Naive thymus-derived CD4-positive, alpha-beta T cell (primary cell): ENCODE measurements at regions not wholly inside any gene's neighbourhood (a gene's known extent, or its start where the extent isn't known, plus 50 kb on each side); places are given as distances from the start of the nearest gene placed in this dataset.

Experiments used
- ATAC-seq: fragments of 150-1000 bp; cut with Tn5 transposase; 2 replicates; pipeline ENCODE4 v1.10.0; 2021; ENCODE audit warnings: mild to moderate bottlenecking, moderate library complexity
- CTCF ChIA-PET: fragments of 350-600 bp; sonication (Branson Sonifier 250); formaldehyde crosslinking; loops from one replicate; lab custom pipeline; 2021; ENCODE audit warnings: antibody characterized with exemption; lab: Charles Lee
- POLR2A ChIA-PET: fragments of 350-600 bp; sonication (Branson Sonifier 250); formaldehyde crosslinking; loops from one replicate; lab custom pipeline; 2021; ENCODE audit warnings: antibody characterized with exemption, inconsistent platforms; lab: Charles Lee
- DNase-seq, 9 donors: peaks; one replicate each; pipeline versions ENCODE4 v3.0.0 to v3.0.0-alpha.2; 2020 to 2022; ENCODE audit warnings: mixed read lengths in 1 of 9
- H3K27ac ChIP-seq: one replicate; pipeline ENCODE4 v1.7.0; 2013; ENCODE audit warnings: mild to moderate bottlenecking, low read depth, low read length, moderate library complexity
- H3K27me3 ChIP-seq, 2 donors: one replicate each; pipeline ENCODE4 v1.7.0; 2013; ENCODE audit warnings: low read length in 2 of 2, mild to moderate bottlenecking in 2 of 2, moderate library complexity in 2 of 2; ENCODE audit not compliant: control insufficient read depth in 2 of 2, insufficient read depth in 2 of 2
- H3K36me3 ChIP-seq, 3 experiments: 1 replicate in 2 of 3; 2 replicates in 1 of 3; pipeline ENCODE4 v1.7.0; 2013; ENCODE audit warnings: low read length in 3 of 3, mild to moderate bottlenecking in 3 of 3, moderate library complexity in 1 of 3; ENCODE audit not compliant: insufficient read depth in 3 of 3, control insufficient read depth in 2 of 3
- H3K4me1 ChIP-seq, 2 donors: one replicate each; pipeline ENCODE4 v1.7.0; 2013; ENCODE audit warnings: low read length in 2 of 2, mild to moderate bottlenecking in 2 of 2, moderate library complexity in 1 of 2; ENCODE audit not compliant: control insufficient read depth in 2 of 2, insufficient read depth in 2 of 2
- H3K4me3 ChIP-seq: 2 replicates; pipeline ENCODE4 v1.7.0; 2013; ENCODE audit warnings: mild to moderate bottlenecking, low read length
- H3K9me3 ChIP-seq, 3 experiments: 1 replicate in 2 of 3; 2 replicates in 1 of 3; pipeline ENCODE4 v1.7.0; 2013; ENCODE audit warnings: low read length in 3 of 3; ENCODE audit not compliant: control insufficient read depth in 2 of 3
- H3K27ac Mint-ChIP-seq, 9 donors: one replicate each; pipeline ENCODE4 v1.8.0; 2020 to 2022; ENCODE audit warnings: mixed read lengths in 9 of 9, mild to moderate bottlenecking in 8 of 9, moderate library complexity in 5 of 9, inconsistent platforms in 2 of 9
- H3K27me3 Mint-ChIP-seq, 5 donors: one replicate each; pipeline ENCODE4 v1.8.0; 2021 to 2022; ENCODE audit warnings: mixed read lengths in 5 of 5, mild to moderate bottlenecking in 1 of 5
- H3K36me3 Mint-ChIP-seq, 5 donors: one replicate each; pipeline ENCODE4 v1.8.0; 2020 to 2022; ENCODE audit warnings: mixed read lengths in 5 of 5, mild to moderate bottlenecking in 3 of 5, inconsistent platforms in 1 of 5
- H3K4me1 Mint-ChIP-seq, 7 donors: one replicate each; pipeline ENCODE4 v1.8.0; 2020 to 2022; ENCODE audit warnings: mixed read lengths in 7 of 7, mild to moderate bottlenecking in 3 of 7, inconsistent platforms in 1 of 7
- H3K4me3 Mint-ChIP-seq, 10 donors: one replicate each; pipeline ENCODE4 v1.8.0; 2020 to 2022; ENCODE audit warnings: mild to moderate bottlenecking in 10 of 10, mixed read lengths in 10 of 10, moderate library complexity in 6 of 10, inconsistent platforms in 2 of 10
- H3K9me3 Mint-ChIP-seq, 11 donors: one replicate each; pipeline ENCODE4 v1.8.0; 2020 to 2022; ENCODE audit warnings: mixed read lengths in 11 of 11, mild to moderate bottlenecking in 4 of 11, inconsistent platforms in 1 of 11, moderate library complexity in 1 of 11
- intact Hi-C, 2 donors: fragments of 100-400 bp; cut with micrococcal nuclease; formaldehyde crosslinking; loops; one replicate each; pipeline ENCODE4 v1.15.1; 2023

DNA sequence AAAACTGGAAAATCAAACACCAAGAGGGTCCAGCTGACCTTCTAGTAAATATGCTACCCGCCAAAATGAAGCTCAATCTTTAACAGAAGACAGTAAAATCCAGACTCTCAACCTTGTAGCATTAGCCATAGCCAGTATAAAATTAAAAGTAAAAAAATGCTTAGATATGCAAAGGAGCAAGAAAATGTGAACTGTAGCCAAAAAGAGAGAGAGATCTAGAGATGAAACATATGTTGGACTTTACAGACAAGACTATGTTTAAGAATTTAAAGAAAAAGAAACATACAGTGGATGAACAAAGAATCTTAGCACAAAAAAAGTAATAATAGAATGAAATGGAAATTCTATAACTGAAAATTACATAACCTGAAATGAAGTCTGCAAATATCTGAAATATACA lies 344.5 kb downstream of the LRATD1 start:
- Mint-ChIP-seq H3K27ac (no peak overlapping the region), H3K4me3 (no peak overlapping the region), H3K4me1 (peaks cover 0 to 1% (median 0%) of the 10 kb centered on the region in 7 donors), H3K27me3 (peaks cover 3 to 9% (median 4%) of the 10 kb centered on the region in 5 donors), H3K36me3 (no peaks in the 10 kb centered on the region), H3K9me3 (peaks cover 0 to 4% (median 0%) of the 10 kb centered on the region in 11 donors)
- POLR2A ChIA-PET: no interaction called here
- Histone ChIP-seq H3K9me3 (no peaks in the 10 kb centered on the region), H3K36me3 (no peaks in the 10 kb centered on the region), H3K27ac (no peak overlapping the region), H3K27me3 (no peaks in the 10 kb centered on the region), H3K4me3 (no peak overlapping the region), H3K4me1 (no peaks in the 10 kb centered on the region)
- intact Hi-C loops: no loop called here
- no peak for DNase-seq
- CTCF ChIA-PET: no interaction called here
- ATAC-seq: no peak

GRCh38 chr2:14978845-14979244 lies 346.3 kb downstream of the LRATD1 start:
- Mint-ChIP-seq H3K27ac (no peak overlapping the region), H3K36me3 (no peaks in the 10 kb centered on the region), H3K9me3 (peaks cover 0 to 4% (median 0%) of the 10 kb centered on the region in 11 donors), H3K27me3 (peaks cover 4 to 13% (median 6%) of the 10 kb centered on the region in 5 donors), H3K4me3 (no peak overlapping the region), H3K4me1 (peaks cover 0 to 1% (median 0%) of the 10 kb centered on the region in 7 donors)
- H3K36me3 ChIP-seq: no peaks in the 10 kb centered on the region
- H3K27ac ChIP-seq: no peak overlapping the region
- ChIA-PET POLR2A (no interaction called here), CTCF (no interaction called here)
- intact Hi-C loops: no loop called here
- no peaks in the 10 kb centered on the region for H3K27me3 ChIP-seq
- ATAC-seq (no peak), DNase-seq (no peak)
- no peaks in the 10 kb centered on the region for H3K9me3 ChIP-seq
- H3K4me3 ChIP-seq: no peak overlapping the region
- no peaks in the 10 kb centered on the region for H3K4me1 ChIP-seq

DNA sequence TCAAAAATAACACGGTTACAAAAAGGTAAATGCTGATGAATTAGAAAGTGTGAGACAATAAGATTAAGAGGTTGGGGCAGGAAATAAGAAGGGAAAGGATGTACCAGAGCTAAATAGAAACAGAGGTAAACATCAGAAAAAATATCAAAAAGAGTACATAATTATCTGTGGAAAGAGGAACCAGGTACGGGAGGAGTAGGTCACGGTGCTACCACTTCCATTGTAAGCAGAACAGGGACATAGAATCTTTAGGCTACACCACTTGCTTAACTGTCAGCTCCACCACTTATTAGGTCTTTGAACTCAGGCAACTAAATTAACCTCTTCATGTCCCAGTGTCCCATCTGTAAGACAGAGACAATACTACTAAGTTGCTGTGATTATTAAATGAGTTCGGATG lies 350.3 kb downstream of the LRATD1 start:
- POLR2A ChIA-PET: no interaction called here
- no peaks in the 10 kb centered on the region for H3K36me3 Mint-ChIP-seq
- no peak overlapping the region for H3K27ac Mint-ChIP-seq
- peaks cover 0 to 4% (median 0%) of the 10 kb centered on the region in 11 donors for H3K9me3 Mint-ChIP-seq
- no peaks in the 10 kb centered on the region for H3K4me1 ChIP-seq
- no peaks in the 10 kb centered on the region for H3K36me3 ChIP-seq
- CTCF ChIA-PET: no interaction called here
- DNase-seq (no peak), ATAC-seq (no peak)
- no peak overlapping the region for H3K27ac ChIP-seq
- no peak overlapping the region for H3K4me3 ChIP-seq
- H3K4me1 Mint-ChIP-seq: peaks cover 0 to 1% (median 0%) of the 10 kb centered on the region in 7 donors
- peaks cover 16 to 18% (median 17%) of the 10 kb centered on the region in 5 donors for H3K27me3 Mint-ChIP-seq
- H3K4me3 Mint-ChIP-seq: no peak overlapping the region
- no peaks in the 10 kb centered on the region for H3K9me3 ChIP-seq
- intact Hi-C loops: no loop called here
- H3K27me3 ChIP-seq: no peaks in the 10 kb centered on the region

DNA sequence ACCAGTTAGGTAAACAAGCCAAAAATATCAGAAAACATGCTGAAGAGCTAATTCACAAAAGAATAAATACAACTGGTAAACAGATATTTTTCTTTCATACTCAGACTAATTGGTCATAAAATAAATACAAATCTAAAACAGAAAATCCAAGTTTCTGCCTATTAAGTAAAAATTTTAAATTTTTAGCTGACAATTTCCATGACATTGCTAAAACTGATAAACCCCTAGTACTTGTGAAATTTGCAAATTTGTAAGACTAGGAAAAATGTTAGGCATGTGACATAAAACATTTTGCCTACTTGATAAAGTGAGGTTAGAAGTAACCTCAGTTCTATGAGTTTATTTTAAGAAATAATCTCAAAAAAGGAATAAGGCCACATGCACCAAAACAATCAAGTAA lies 356.1 kb downstream of the LRATD1 start:
- H3K27me3 ChIP-seq: no peaks in the 10 kb centered on the region
- intact Hi-C loops: no loop called here
- no peak overlapping the region for H3K27ac ChIP-seq
- ChIA-PET CTCF (no interaction called here), POLR2A (no interaction called here)
- Mint-ChIP-seq H3K27ac (no peak overlapping the region), H3K9me3 (no peaks in the 10 kb centered on the region), H3K36me3 (no peaks in the 10 kb centered on the region), H3K4me3 (no peak overlapping the region), H3K4me1 (no peaks in the 10 kb centered on the region), H3K27me3 (peaks cover 13 to 25% (median 14%) of the 10 kb centered on the region in 5 donors)
- DNase-seq (no peak), ATAC-seq (no peak)
- no peaks in the 10 kb centered on the region for H3K9me3 ChIP-seq
- no peak overlapping the region for H3K4me3 ChIP-seq
- H3K36me3 ChIP-seq: no peaks in the 10 kb centered on the region
- H3K4me1 ChIP-seq: no peaks in the 10 kb centered on the region

- no peak overlapping the region for H3K27ac Mint-ChIP-seq
- ATAC-seq (no peak), DNase-seq (no peak)
- no peaks in the 10 kb centered on the region for H3K36me3 ChIP-seq
- H3K9me3 Mint-ChIP-seq: peaks cover 0 to 1% (median 0%) of the 10 kb centered on the region in 11 donors
- H3K4me1 Mint-ChIP-seq: no peaks in the 10 kb centered on the region
- ChIA-PET POLR2A (no interaction called here), CTCF (no interaction called here)
- H3K4me3 Mint-ChIP-seq: no peak overlapping the region
- no peaks in the 10 kb centered on the region for H3K36me3 Mint-ChIP-seq
- no peak overlapping the region for H3K4me3 ChIP-seq
- no peak overlapping the region for H3K27ac ChIP-seq
- no peaks in the 10 kb centered on the region for H3K9me3 ChIP-seq
- peaks cover 5 to 20% (median 7%) of the 10 kb centered on the region in 5 donors for H3K27me3 Mint-ChIP-seq
- no peaks in the 10 kb centered on the region for H3K27me3 ChIP-seq
- intact Hi-C loops: no loop called here
- H3K4me1 ChIP-seq: no peaks in the 10 kb centered on the region
These were observed 359.2 kb downstream of the LRATD1 start for GRCh38 chr2:14991723-14992122.

GRCh38 chr2:14994721-14995120 lies 362.2 kb downstream of the LRATD1 start:
- Mint-ChIP-seq H3K9me3 (peaks cover 0 to 1% (median 0%) of the 10 kb centered on the region in 11 donors), H3K27ac (no peak overlapping the region)
- CTCF ChIA-PET: no interaction called here

DNA sequence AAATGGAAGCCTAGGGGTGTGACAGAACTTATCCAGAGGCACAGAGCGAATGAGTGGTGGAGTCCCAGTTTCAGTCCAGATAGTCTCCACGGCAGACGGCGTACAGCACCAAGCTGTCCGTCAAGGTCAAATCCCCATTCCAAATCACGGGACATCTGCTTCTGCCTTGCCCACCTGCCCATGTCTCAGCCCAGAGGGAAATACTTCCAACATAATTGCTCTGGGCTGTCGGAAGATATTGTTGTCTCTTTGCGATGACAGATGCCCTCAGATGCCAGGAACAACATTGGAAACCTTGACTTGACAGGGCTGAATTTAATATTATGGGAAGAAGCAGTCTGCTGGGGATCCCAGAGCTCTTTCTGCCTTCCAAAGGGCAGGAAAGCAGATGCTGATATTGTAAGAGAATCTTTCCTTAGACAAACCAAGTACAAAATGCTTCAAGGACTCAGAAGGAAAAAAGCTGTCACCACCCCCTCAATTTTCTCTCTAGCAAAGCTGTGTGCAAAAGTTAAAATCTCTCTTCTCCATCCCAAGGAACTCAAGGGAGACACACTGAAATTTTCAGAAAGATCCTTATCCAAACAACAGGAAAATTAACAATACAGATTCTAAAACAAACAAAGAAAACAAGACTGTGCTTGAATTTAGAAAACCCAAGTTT lies 364.0 kb downstream of the LRATD1 start:
- Mint-ChIP-seq H3K27me3 (peaks cover 4 to 24% (median 6%) of the 10 kb centered on the region in 5 donors), H3K36me3 (no peaks in the 10 kb centered on the region), H3K27ac (no peak overlapping the region), H3K4me1 (no peaks in the 10 kb centered on the region), H3K9me3 (peaks cover 0 to 1% (median 0%) of the 10 kb centered on the region in 11 donors), H3K4me3 (no peak overlapping the region)
- Histone ChIP-seq H3K9me3 (no peaks in the 10 kb centered on the region), H3K4me3 (no peak overlapping the region), H3K36me3 (no peaks in the 10 kb centered on the region), H3K27ac (no peak overlapping the region), H3K27me3 (no peaks in the 10 kb centered on the region), H3K4me1 (no peaks in the 10 kb centered on the region)
- CTCF ChIA-PET: interaction anchor here (0.5 kb wide), 1 partner anchor 163 kb away, joined by 3 read pairs; no protein-coding TSS in a partner anchor
- DNase-seq (no peak), ATAC-seq (no peak)
- intact Hi-C loops: no loop called here
- POLR2A ChIA-PET: no interaction called here

More at GRCh38 chr2:14994721-14995120, 362.2 kb downstream of the LRATD1 start:
- POLR2A ChIA-PET: no interaction called here
- H3K4me3 Mint-ChIP-seq: no peak overlapping the region
- Histone ChIP-seq H3K27me3 (no peaks in the 10 kb centered on the region), H3K4me1 (no peaks in the 10 kb centered on the region), H3K9me3 (no peaks in the 10 kb centered on the region), H3K27ac (no peak overlapping the region), H3K36me3 (no peaks in the 10 kb centered on the region), H3K4me3 (no peak overlapping the region)
- no peaks in the 10 kb centered on the region for H3K36me3 Mint-ChIP-seq
- peaks cover 4 to 24% (median 6%) of the 10 kb centered on the region in 5 donors for H3K27me3 Mint-ChIP-seq
- intact Hi-C loops: no loop called here
- DNase-seq (no peak), ATAC-seq (no peak)
- no peaks in the 10 kb centered on the region for H3K4me1 Mint-ChIP-seq
